ENCODE measurements at regions not wholly inside any gene's neighbourhood (a gene's known extent, or its start where the extent isn't known, plus 50 kb on each side); places are given as distances from the start of the nearest gene placed in this dataset.

GRCh38 chr2:122063716-122064115 lies 308.3 kb downstream of the TSN start:
- TF ChIP-seq YY1 (IDR thresholded peaks at IDR 0.05; ENCODE audit: low read depth, low read length), result no peak
- TF ChIP-seq CBX8 (IDR thresholded peaks at IDR 0.05; ENCODE audit: borderline replicate concordance, low read depth, low read length), result no peak
- TF ChIP-seq POLR2A (IDR thresholded peaks at IDR 0.05; ENCODE audit: control extremely low read depth in 1 of 2, low read depth in 2 of 2, low read length in 2 of 2), result no peak
- no peak for TF ChIP-seq RXRA (IDR thresholded peaks at IDR 0.05; ENCODE audit: insufficient read depth, low read depth, low read length)
- TF ChIP-seq CTCF (IDR thresholded peaks at IDR 0.05; ENCODE audit: control extremely low read depth in 1 of 3, insufficient read depth in 1 of 3, low read depth in 1 of 3, low read length in 3 of 3), result no peak
- no peak for TF ChIP-seq FOSL1 (IDR thresholded peaks at IDR 0.05; ENCODE audit: insufficient read depth, low read depth, low read length)
- TF ChIP-seq SP2 (IDR thresholded peaks at IDR 0.05; ENCODE audit: low read length), result no peak
- no peak for TF ChIP-seq EP300 (IDR thresholded peaks at IDR 0.05; ENCODE audit: borderline replicate concordance in 1 of 2, low read depth in 2 of 2, low read length in 2 of 2)
- TF ChIP-seq ATF3 (IDR thresholded peaks at IDR 0.05; ENCODE audit: insufficient read depth, low read depth, low read length), result no peak
- Histone ChIP-seq H3K14ac (ENCODE audit: insufficient read length) (no peak overlapping the region), H4K20me1 (replicated peaks in 1 of 2; ENCODE audit: control insufficient read depth in 1 of 2, insufficient read depth in 2 of 2, low read length in 2 of 2) (no peaks in the 10 kb centered on the region), H3K79me1 (ENCODE audit: low read depth, low read length) (no peaks in the 10 kb centered on the region), H2BK12ac (ENCODE audit: low read depth, low read length) (no peak overlapping the region), H2AK5ac (ENCODE audit: low read depth, low read length) (0 out of 2 replicates have a peak overlapping the region, but pooled peaks have one; percentile 16), H3K23me2 (ENCODE audit: low read depth, low read length) (no peaks in the 10 kb centered on the region; the same call in 1 of the 2 replicates), H3K27me3 (replicated peaks in 1 of 4; ENCODE audit: control insufficient read depth in 3 of 4, extremely low read depth in 1 of 4, insufficient read depth in 3 of 4, low read length in 3 of 4) (no peaks in the 10 kb centered on the region), H3K27ac (ENCODE audit: low read depth, low read length) (no peak overlapping the region), H2AFZ (ENCODE audit: low read length) (no peak overlapping the region), H3K56ac (replicated peaks; ENCODE audit: insufficient read length, low read depth, low read length) (no peak overlapping the region), H3K23ac (ENCODE audit: insufficient read length) (no peak overlapping the region), H4K5ac (ENCODE audit: insufficient read length, low read depth, low read length) (no peak overlapping the region), H3K18ac (ENCODE audit: extremely low read depth, low read length) (no peak overlapping the region), H3K4me2 (ENCODE audit: insufficient read depth in 1 of 2, low read depth in 2 of 2, low read length in 2 of 2) (no peak overlapping the region), H3K4me3 (ENCODE audit: extremely low read depth in 1 of 4, insufficient read depth in 2 of 4, low read depth in 3 of 4, low read length in 4 of 4) (no peak overlapping the region), H3K36me3 (ENCODE audit: control insufficient read depth in 2 of 4, insufficient read depth in 4 of 4, low read length in 3 of 4) (no peaks in the 10 kb centered on the region), H2BK120ac (replicated peaks; ENCODE audit: low read depth, low read length) (no peak overlapping the region), H3K79me2 (ENCODE audit: control insufficient read depth in 1 of 2, insufficient read depth in 2 of 2, low read length in 2 of 2) (no peaks in the 10 kb centered on the region), H4K91ac (replicated peaks; ENCODE audit: insufficient read length, low read length) (no peak overlapping the region), H2BK20ac (ENCODE audit: low read length) (no peak overlapping the region), H3K9me3 (ENCODE audit: insufficient read depth in 2 of 2, low read depth in 1 of 2, low read length in 1 of 2) (no peaks in the 10 kb centered on the region), H2BK15ac (ENCODE audit: low read length) (no peak overlapping the region), H4K8ac (ENCODE audit: extremely low read depth, insufficient read depth, low read length) (no peak overlapping the region), H3K9ac (replicated peaks in 1 of 4; ENCODE audit: extremely low read depth in 1 of 4, low read depth in 3 of 4, low read length in 3 of 4) (no peak overlapping the region), H2BK5ac (ENCODE audit: low read depth, low read length) (no peak overlapping the region), H3K4me1 (replicated peaks in 1 of 4; ENCODE audit: control insufficient read depth in 3 of 4, insufficient read depth in 4 of 4, low read length in 3 of 4) (no peaks in the 10 kb centered on the region), H3K4ac (replicated peaks; ENCODE audit: insufficient read length, low read depth, low read length) (no peak overlapping the region)
- 82% methylated on average over 3 of the region's 3 CpGs; no CpG with 5 or more reads in 1 of the 2 experiments for WGBS, 2 experiments (ENCODE audit: extremely low coverage in 1 of 2, insufficient coverage in 1 of 2, insufficient read length in 1 of 2, insufficient replicate concordance in 2 of 2, low coverage in 1 of 2, low lambda C conversion rate in 2 of 2, missing lambda C conversion rate in 1 of 2)
- ChIA-PET POLR2A (ENCODE audit: partially characterized antibody) (no interaction called here), CTCF (ENCODE audit: partially characterized antibody) (no interaction called here)
- FAIRE-seq, result no peak
- no peak for DNase-seq (ENCODE audit: low read depth in 1 of 2, low spot score in 2 of 2)
